Activated T-cell treated with anti-CD3 and anti-CD28 coated beads for 1 hour (primary cell): ENCODE measurements at regions not wholly inside any gene's neighbourhood (a gene's known extent, or its start where the extent isn't known, plus 50 kb on each side); places are given as distances from the start of the nearest gene placed in this dataset.
"Not testable (repeated sequence)": the region's sequence is repeated elsewhere in the genome, so short reads cannot be mapped to it uniquely, and the experiment has no call there.

ENCODE experiments used
- DNase-seq: peaks from one replicate; pipeline ENCODE4 v3.0.0-alpha.2; 2020; ENCODE audit warnings: low read depth

DNA sequence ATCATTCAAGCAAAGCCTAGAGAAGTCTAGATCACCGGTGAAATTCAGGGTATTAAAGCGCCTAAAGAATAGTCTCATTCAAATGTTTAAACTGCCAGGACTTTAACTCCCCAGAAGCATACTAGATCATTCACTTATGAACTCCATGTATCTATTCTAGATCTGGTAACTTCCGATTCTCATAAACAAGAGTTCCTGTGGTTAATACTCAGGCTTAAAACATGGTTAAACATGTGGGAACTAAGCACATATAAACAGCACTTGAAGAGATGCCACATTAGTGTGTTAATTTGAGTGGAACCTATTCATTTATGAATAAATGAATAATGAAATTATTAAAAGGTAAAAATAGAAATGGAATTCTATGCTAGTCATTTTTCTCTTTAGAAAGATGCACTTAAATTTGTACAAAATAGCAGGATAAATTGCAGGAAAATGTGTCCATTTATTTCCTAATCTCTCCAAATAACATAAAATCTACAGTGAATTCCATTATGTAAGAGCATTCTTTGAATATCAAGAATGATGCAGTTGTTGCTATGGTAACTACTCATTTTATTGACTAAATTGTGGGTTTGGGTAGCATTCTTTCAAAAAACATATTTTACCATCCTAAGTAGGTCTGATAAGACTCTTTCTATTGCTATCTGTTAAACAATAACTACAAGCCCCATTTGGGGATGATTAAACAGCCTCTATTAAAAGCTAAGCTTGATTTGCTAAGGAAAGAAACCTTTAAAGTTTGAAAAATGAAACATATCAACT, 147.6 kb upstream of the TMEM168 start:
- DNase-seq = no peak

DNA sequence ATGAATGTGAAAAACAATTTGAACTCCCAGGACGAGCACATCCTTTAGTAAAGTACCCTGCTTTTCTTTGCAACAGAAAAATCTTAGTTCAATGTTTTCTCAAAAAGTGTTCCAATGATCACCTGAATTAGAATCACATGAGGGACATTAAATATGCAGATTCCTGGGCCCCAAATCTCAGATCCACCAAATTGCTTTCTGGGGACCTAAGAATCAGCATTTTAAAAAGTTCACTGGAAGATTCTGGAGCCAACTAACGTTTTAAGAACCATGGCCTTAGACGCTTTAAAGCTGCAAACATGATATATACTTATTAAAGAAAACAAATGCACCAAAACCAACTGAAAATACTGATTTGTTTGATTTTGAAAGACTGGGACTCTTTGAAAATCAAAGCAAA, 143.4 kb upstream of the TMEM168 start:
- DNase-seq = no peak

DNA sequence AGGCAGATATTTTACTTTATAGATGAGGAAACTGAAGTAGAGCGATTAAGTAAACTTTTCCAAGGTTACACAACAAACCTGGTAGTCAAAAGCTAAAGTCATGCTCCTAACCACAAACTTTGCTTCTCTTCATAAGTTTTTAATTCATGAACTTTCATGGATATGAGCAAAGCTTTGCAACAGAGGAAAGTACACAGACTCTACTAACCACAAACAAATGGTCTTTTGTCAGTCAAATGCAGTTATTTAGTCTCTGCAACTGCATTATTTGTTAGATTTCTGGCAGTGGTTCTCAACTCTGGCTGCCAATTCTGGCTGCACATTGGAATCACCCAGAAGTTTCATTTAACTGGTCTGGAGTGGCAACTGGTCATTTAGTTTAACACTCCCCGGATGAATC, 140.6 kb upstream of the TMEM168 start:
- DNase-seq = no peak

DNA sequence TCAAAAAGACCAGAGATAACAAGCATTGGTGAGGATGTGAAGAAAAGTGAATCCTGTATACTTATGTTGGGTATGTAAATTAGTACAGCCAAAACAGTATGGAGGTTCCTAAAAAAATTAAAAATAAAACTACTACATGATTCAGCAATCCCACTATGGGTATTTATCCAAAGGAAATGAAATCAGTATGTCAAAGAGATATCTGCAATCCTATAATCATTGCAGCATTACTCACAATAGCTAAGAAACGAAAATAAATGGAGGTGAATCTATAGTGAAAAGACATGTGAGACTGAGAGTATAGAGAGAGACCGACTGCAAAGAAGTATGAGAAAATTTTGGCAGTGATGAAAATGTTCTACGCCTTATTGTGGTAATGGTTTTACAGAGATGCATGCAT, 139.2 kb upstream of the TMEM168 start:
- no peak for DNase-seq

DNA sequence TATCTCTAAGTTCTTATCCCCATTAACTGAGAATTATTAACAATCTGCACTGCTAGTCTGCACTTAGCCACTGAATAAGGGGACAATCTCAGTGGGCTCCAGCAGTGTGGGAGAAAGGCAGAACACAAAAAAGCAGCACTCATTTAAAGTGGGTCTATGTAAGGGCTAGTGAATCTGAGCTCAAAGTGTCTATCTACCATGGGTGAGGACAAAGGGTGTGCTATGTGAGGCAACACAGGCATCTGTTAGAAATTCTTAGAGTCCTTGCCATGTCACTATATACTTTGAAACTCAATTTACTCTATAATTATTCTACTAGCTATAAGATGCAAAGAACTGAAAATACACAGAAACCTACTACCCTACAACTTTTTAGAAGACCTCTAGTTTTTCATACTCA, 135.8 kb upstream of the TMEM168 start:
- no peak for DNase-seq

DNA sequence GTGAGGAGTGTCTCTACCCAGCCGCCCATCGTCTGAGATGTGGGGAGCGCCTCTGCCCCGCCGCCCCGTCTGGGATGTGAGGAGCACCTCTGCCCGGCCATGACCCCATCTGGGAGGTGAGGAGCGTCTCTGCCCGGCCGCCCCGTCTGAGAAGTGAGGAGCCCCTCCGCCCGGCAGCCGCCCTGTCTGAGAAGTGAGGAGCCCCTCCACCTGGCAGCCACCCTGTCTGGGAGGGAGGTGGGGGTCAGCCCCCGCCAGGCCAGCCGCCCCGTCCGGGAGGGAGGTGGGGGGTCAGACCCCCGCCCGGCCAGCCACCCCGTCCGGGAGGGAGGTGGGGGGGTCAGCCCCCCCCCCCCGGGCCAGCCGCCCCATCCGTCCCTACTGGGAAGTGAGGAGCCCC, 132.4 kb upstream of the TMEM168 start:
- DNase-seq = not testable (repeated sequence)

DNA sequence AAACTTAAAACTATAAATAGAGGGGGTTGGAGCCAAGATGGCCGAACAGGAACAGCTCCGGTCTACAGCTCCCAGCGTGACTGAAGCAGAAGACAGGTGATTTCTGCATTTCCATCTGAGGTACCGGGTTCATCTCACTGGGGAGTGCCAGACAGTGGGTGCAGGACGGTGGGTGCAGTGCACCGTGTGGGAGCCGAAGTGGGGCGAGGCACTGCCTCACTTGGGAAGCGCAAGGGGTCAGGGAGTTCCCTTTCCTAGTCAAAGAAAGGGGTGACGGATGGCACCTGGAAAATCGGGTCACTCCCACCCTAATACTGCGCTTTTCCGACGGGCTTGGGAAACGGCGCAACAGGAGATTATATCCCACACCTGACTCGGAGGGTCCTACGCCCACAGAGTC, 126.2 kb upstream of the TMEM168 start:
- not testable (repeated sequence) for DNase-seq

DNA sequence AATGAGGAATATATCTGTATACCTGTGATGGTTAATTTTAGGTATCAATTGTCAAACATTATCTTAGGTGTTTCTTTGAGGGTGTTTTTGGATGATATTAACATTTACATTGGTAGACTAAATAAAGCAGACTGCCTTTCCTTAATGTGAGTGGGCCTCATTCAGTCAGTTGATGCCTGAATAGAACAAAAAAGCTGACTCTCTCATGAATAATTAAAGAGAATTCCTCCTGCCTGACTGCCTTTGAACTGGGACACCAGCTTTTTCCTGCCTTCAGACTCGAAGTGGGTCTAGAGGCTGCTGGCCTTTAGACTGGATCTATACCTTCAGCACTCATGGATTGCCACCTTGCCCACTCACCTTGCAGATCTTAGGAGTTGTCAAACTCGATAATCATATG, 117.9 kb upstream of the TMEM168 start:
- no peak for DNase-seq

DNA sequence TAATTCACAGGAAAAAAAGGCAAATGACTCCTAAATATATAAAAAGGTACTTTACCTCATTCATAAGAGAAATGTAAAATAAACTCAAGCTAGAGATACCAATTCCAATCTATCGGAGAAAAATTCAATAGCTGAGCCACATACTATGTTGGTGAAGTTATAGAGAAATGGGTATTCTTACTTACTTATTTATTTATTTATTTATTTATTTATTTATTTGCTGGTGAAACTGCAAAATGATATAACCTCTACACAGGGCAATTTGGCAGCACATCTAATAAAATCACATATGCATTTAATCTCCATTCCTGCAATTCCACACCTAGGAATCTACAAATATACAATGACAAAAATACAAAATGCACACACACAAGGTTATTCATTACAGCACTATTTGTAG, 117.5 kb upstream of the TMEM168 start:
- no peak for DNase-seq

DNA sequence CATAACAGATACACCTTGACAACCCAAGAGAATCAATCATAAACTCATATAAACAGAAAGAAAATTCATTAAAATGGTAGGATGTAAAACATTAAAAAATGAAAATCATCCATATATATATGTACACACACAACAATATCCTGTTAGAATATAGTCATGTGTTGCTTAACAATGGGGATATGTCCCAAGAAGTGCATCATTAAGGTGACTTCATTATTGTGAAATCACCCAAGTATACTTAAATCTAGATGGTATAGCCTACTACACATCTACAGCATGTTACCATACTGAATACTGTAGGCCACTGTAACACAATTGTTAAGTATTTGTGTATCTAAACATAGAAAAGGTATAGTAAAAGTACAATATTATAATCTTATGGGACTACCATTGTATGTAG, 115.8 kb upstream of the TMEM168 start:
- no peak for DNase-seq

DNA sequence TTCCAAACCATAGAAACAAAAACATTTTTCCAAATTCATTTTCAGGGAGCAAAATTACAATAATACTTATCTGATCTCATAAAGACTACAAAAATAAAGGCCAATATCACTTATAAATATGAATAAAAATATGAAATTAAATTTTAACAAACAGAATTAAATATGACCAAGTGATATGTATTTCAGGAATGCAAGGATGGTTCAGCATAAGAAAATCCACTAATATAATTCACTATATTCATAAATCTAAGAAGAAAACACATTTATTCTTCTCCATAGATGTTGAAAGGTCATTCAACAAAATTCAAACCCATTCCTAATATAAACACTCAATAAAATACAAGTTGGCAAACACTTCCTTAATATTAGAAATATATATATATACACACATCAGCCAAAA, 115.2 kb upstream of the TMEM168 start:
- no peak for DNase-seq

DNA sequence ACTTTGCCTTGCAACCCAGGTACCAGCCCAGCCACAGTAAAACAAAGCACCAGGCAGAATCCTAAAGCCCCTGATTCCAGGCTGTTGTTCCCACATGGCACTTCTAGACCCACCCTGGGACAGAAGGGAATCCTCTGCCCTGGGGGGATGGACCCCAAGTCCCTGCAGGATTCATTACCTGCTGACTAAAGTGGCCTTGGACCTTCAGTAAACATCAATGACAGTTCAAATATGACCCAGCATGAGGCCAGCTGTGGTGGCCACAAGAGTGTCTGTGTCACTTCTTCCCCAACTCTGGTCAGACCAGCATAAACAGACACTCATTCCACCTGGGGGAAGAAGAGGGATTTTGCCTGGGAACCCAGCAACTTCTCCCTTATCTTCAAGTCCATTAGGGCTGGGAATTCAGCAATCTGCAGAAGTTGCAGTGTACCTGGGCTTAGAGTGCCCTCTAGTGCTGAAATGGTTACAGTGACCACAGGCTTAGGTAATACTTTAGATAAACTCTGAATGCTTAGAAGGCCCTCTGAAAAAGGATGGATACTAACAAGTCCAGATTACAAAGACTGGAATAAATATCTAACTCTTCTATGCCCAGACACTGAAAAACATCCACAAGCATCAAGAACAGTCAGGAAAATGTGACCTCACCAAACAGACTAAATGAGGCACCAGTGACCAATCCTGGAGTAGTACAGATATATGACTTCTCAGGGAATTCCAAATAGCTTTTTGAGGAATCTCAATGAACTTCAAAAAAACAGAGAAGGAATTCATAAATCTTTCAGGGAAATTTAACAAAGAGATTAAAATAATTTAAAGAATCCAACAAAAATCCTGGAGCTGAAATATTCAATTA, 108.5 kb upstream of the TMEM168 start:
- no peak for DNase-seq

DNA sequence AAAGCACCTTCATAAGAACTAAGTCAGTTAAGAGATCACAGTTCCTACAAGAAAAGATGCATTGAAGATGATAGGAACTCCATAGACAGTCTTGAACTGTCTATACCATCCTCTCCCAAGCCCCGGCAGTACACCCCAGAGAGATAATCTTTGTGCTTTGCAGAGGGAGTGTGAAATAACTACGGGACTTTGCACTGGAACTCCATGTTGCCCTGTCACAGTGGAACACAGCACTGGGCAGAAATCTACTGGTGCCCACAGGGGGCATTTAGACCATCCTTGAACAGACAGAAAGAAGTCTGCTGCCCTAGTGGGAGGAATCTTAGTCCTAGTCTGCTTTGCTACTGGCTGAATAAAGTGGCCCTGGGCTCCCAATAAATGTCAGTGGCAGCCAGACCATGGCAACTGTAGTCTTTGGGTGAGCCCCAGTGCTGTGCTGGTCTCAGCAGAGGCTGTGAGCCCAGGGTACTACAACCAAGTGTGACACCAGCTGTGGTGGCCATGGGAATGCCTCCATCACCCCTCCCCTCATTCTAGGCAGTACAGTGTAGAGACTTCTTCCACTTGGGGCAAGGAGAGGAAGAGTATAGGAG, 107.7 kb upstream of the TMEM168 start:
- no peak for DNase-seq

DNA sequence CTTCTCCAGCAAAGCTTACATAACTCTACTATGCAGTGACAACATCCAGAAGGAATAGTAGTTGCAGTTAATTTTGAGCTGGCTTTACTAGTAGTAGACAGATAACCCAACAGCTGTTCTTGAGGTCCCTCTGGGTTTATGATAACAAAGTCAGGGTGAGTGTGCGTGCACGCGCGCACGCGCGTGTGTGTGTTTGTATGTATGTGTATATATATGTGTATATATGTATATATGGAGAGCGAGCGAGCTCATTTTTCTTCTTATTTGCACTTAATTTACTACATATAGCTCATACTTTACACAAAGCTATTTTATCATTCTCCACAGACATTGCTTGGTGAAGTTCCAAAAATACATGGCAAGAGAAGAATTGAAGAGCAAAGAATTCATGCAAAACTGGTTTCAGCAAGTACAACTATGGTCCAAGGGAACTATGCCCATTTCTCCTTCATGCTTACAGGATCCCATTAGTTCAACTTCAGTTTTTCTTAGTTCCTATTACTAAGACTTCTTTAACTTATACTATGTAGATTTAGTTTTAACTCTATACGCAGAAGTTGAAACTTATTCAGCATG, 105.9 kb upstream of the TMEM168 start:
- no peak for DNase-seq

DNA sequence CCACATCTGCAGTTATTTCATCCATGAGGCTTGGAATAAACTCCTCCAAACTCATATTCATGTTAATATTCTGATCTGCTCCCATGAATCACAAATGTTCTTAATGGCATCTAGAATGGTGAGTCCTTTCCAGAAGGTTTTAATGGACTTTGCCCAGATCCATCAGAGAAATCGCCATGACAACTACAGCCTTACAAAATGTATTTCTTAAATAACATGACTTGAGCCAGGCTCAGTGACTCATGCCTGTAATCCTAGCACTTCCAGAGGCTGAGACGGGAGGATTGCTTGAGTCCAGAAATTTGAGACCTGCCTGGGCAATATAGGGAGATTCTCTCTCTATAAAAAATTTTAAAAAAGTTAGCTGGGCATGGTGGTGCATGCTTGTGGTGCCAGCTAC, 102.1 kb upstream of the TMEM168 start:
- no peak for DNase-seq

DNA sequence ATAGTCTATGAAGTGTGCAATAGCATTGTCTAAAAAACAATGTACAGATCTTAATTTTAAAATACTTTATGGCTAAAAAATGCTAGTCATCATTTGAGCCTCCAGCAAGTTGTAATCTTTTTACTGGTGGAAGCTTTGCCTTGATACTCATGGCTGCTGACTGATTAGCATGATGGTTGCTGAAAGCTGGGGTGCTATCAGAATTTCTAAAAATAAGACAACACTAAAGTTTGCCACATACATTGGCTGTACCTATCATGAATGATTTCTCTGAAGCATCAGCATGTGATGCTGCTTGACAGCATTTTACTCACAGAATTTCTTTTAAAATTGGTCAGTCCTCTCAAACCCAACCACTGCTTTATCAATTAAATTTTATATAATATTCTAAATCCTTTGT, 101.5 kb upstream of the TMEM168 start:
- DNase-seq = no peak

DNA sequence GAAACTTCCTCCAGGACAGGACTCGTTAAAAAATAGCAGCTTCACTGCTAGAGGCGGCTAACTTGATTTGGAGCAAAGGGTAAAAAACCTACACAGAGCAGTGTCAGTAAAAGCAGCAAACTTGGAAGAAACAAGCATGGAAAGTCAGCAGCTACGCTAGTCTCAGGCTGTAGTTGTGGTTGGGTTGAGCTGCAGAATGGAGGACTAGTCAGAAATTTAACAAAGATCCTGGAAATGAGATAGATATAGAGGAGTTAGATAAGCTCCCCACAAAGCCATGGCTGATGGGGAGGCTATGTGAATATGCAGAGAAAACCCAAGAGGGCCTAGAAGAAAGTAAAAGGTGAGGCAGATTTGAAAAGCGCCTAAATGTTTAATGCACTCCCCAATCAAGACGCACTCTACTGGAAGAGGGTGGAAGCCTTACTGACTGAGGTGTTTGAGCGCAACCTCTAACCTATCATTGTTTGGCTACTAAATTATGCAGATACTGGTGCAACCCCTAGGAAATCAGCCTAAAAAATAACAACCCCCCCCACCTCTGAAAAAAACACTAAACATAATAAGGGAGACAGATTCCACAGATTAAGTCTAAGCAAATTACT, 99.7 kb upstream of the TMEM168 start:
- DNase-seq = no peak

DNA sequence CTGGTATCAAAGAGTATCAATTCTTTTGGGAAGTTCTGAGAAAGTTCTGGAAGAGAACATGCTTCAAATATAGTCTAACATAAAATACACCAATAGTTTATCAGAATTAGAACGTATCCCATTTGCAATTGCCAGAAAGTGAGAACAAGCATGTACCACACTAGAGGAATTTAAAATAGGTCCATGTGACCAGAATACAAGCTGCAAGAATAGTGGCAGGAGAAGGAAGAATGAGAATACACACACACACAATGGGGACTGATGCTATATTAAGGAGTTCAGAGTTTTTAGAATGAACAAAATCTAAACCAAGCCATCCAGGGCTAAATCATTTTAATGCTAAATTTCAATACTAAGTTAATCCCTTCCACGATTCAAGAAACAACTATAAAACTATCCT, 99.1 kb upstream of the TMEM168 start:
- DNase-seq = no peak

DNA sequence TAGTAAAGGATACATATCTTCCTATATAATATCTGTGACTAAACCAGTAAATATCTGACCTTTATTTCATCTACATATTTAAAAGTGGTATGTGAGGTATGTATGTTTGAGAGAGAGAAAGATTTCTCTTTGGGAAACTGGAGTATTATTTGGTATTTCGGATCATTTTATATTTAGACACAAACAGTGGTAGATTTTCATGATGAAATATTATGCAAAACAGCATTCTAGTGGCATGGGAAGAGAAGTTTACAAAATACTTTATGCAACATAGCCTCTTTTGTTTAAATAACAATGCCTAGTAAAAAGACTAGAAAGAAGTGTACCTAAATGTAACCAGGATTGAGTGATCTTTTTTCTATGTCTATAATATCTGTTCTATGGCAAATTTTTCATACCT, 98.6 kb upstream of the TMEM168 start:
- no peak for DNase-seq

DNA sequence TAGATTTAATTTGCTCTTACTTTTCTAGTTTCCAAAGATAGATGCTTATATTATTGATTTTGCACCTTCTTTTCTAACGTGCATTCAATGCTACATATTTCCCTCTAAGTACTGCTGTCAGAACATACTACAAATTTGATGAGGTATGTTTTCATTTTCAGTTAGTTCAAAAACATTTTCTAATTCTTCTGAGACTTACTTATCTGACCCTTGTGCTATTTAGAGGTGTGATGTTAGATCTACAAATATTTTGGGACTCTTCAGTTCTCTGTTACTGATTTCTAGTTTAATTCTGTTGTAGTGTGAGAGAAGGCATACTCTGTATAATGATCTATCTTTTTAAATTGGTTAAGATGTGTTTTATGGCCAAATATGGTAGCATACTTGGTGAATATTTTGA, 97.8 kb upstream of the TMEM168 start:
- DNase-seq = no peak

DNA sequence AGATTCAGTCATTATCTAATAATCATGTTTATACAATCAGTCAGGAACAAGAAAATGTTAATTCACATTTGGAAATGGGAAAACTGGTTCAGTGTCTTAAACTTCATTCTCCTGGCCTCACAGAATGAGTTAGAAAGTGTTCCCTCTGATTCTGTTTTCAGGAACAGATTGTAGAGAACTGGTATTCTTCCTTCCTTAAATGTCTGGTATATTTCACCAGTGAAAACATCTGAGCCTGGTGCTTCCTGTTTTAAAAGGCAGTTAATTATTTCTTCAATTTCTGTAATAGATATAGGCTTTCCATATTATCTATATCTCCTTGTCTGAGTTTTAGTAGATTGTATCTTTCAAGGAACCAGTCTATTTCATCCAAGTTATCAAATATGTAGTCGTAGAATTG, 97.1 kb upstream of the TMEM168 start:
- no peak for DNase-seq

DNA sequence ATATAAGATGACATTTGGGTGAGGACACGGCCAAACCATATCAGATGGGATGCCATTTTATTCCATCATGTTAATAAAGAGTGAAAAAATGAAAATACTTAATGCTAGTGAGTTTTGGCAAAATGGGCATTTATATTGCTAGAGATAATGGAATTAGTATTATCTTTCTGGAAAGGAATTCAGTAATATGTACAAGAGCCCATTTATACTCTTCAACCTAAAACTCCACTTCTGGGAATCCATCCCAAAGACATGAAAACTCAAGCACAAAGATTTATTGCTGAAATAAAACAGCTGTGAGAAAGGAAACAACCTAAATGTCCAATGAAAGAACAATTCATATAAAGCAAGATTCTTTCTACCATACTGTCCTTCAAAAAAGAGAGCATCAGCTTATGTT, 96.0 kb upstream of the TMEM168 start:
- no peak for DNase-seq
